GM06990 (cell line): ENCODE measurements at regions not wholly inside any gene's neighbourhood (a gene's known extent, or its start where the extent isn't known, plus 50 kb on each side); places are given as distances from the start of the nearest gene placed in this dataset.
A peak's percentile ranks its signal among the peaks of the same experiment; 100 is the strongest.

ENCODE experiments used
- DNase-seq: peaks from one replicate; pipeline ENCODE4 v3.0.0-alpha.2; 2011; ENCODE audit not compliant: insufficient read length; ENCODE audit errors: extremely low read depth
- H3K27me3 ChIP-seq: replicated peaks from 2 replicates; pipeline ENCODE4 v1.6.0; 2011; ENCODE audit warnings: low read length; ENCODE audit not compliant: control insufficient read depth, insufficient read depth
- H3K36me3 ChIP-seq: 2 replicates; pipeline ENCODE4 v1.5.1; 2011; ENCODE audit warnings: low read length; ENCODE audit not compliant: control insufficient read depth, insufficient read depth
- H3K4me3 ChIP-seq: replicated peaks from 2 replicates; pipeline ENCODE4 v1.5.1; 2011; ENCODE audit warnings: low read depth, mild to moderate bottlenecking, control low read depth, low read length
- TF ChIP-seq, protein P1 (sequence below): IDR thresholded peaks from 2 replicates; pipeline ENCODE4 v1.5.1; 2011; ENCODE audit warnings: low read length, control low read depth, mild to moderate bottlenecking, inconsistent platforms; ENCODE audit not compliant: insufficient read depth, poor library complexity, severe bottlenecking

DNA sequence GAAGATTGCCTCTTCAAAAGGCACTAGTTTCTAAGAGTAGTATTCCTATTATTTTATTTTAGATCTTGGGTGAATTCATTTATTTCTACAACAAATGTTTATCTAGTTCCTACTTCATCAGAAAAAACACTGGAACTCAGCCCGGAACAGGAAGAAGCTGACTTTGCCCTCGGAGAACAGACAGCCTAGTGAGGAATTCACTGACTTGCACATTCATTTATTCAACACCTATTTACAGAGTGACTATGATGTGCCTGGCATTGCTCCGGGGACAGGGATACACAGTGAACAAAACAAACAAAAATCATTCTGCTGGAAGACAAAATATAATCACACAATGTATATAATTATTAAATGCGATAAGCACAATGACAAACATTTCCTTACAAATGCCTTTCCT lies 54.4 kb upstream of the SDK1 start:
- no peak for DNase-seq
- no peak overlapping the region for H3K4me3 ChIP-seq
- no peaks in the 10 kb centered on the region; the same call in 1 of the 2 replicates for H3K27me3 ChIP-seq
- TF ChIP-seq, protein P1, sequence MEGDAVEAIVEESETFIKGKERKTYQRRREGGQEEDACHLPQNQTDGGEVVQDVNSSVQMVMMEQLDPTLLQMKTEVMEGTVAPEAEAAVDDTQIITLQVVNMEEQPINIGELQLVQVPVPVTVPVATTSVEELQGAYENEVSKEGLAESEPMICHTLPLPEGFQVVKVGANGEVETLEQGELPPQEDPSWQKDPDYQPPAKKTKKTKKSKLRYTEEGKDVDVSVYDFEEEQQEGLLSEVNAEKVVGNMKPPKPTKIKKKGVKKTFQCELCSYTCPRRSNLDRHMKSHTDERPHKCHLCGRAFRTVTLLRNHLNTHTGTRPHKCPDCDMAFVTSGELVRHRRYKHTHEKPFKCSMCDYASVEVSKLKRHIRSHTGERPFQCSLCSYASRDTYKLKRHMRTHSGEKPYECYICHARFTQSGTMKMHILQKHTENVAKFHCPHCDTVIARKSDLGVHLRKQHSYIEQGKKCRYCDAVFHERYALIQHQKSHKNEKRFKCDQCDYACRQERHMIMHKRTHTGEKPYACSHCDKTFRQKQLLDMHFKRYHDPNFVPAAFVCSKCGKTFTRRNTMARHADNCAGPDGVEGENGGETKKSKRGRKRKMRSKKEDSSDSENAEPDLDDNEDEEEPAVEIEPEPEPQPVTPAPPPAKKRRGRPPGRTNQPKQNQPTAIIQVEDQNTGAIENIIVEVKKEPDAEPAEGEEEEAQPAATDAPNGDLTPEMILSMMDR: no peak
- H3K36me3 ChIP-seq: no peaks in the 10 kb centered on the region

- TF ChIP-seq, protein P1: no peak
- peak; percentile 6 for DNase-seq
- Histone ChIP-seq H3K27me3 (no peaks in the 10 kb centered on the region; the same call in 1 of the 2 replicates), H3K36me3 (no peaks in the 10 kb centered on the region), H3K4me3 (no peak overlapping the region)
These were observed 50.3 kb upstream of the SDK1 start for GRCh38 chr7:3250725-3251124.
